HepG2 (cell line): ENCODE measurements at regions not wholly inside any gene's neighbourhood (a gene's known extent, or its start where the extent isn't known, plus 50 kb on each side); places are given as distances from the start of the nearest gene placed in this dataset.

Experiments used
- ATAC-seq: fragments of 200-7000 bp; cut with Tn5 transposase; 3 replicates; pipeline ENCODE4 v1.9.1; 2020; ENCODE audit warnings: mild to moderate bottlenecking, moderate library complexity
- BruUV-seq: library from RNA; stranded (reverse); fragments of 400-500 nt; replicated peaks from 2 replicates; lab custom pipeline; 2021; lab: Mats Ljungman, UMichigan
- CTCF ChIA-PET: fragments of 300-600 bp; formaldehyde crosslinking; extraction: SDS; loops from one replicate; lab custom pipeline; 2021; ENCODE audit warnings: low total read pairs, inconsistent platforms, low intra/inter-chr PET ratio; lab: Yijun Ruan, JAX
- POLR2A ChIA-PET: fragments of 350-600 bp; sonication (Branson Sonifier 250); formaldehyde crosslinking; loops from one replicate; lab custom pipeline; 2020; ENCODE audit warnings: antibody characterized with exemption, inconsistent platforms; lab: Yijun Ruan, JAX
- DNase-seq: peaks from one replicate; pipeline ENCODE4 v3.0.0-alpha.2; 2015; ENCODE audit warnings: low spot score
- FAIRE-seq: peaks from 3 replicates; lab custom pipeline; 2011; peaks lifted over from hg19 to GRCh38; lab: Jason Lieb, UNC
- H2AFZ ChIP-seq: one replicate; pipeline ENCODE4 v1.6.1; 2011; ENCODE audit warnings: low read length, inconsistent platforms
- H3K27ac ChIP-seq: fragments of 300-600 bp; 3 replicates; pipeline ENCODE4 v1.8.0; 2011; ENCODE audit warnings: mixed run types, mild to moderate bottlenecking, mixed read lengths, low read length, inconsistent platforms; ENCODE audit not compliant: insufficient read depth; ENCODE audit errors: extremely low read length
- H3K27me3 ChIP-seq, 2 experiments: fragments of 200-600 bp in 1 of 2; 2 replicates in 1 of 2; 3 replicates in 1 of 2; pipeline versions ENCODE4 v1.6.0 to v1.8.0; 2011; ENCODE audit warnings: low read length in 2 of 2, mild to moderate bottlenecking in 2 of 2, moderate library complexity in 2 of 2, inconsistent platforms in 1 of 2; ENCODE audit not compliant: insufficient read depth in 2 of 2, control insufficient read depth in 1 of 2
- H3K36me3 ChIP-seq, 2 experiments: fragments of 200-600 bp in 1 of 2; replicated peaks in 1 of 2; 2 replicates in 1 of 2; 3 replicates in 1 of 2; pipeline versions ENCODE4 v1.5.1 to v1.8.0; 2011; ENCODE audit warnings: low read length in 2 of 2, inconsistent platforms in 1 of 2; ENCODE audit not compliant: insufficient read depth in 2 of 2, control insufficient read depth in 1 of 2
- H3K4me1 ChIP-seq: 2 replicates; pipeline ENCODE4 v1.5.1; 2012; ENCODE audit warnings: low read length, inconsistent platforms; ENCODE audit not compliant: insufficient read depth
- H3K4me2 ChIP-seq: 2 replicates; pipeline ENCODE4 v1.6.0; 2011; ENCODE audit warnings: low read depth, low read length, inconsistent platforms
- H3K4me3 ChIP-seq, 3 experiments: fragments of 200-600 bp in 1 of 3; sonication (generic), shearing (Covaris generic) in 1 of 3; replicated peaks in 1 of 3; 2 replicates each; pipeline ENCODE4 v1.5.1; 2011 to 2016; ENCODE audit warnings: low read length in 3 of 3, inconsistent platforms in 2 of 3, low read depth in 2 of 3, mild to moderate bottlenecking in 2 of 3, control low read depth in 1 of 3, mixed read lengths in 1 of 3; ENCODE audit not compliant: insufficient read depth in 1 of 3
- H3K79me2 ChIP-seq: one replicate; pipeline ENCODE4 v1.6.1; 2011; ENCODE audit warnings: low read length, inconsistent platforms; ENCODE audit not compliant: insufficient read depth
- H3K9ac ChIP-seq: 2 replicates; pipeline ENCODE4 v1.6.0; 2011; ENCODE audit warnings: mild to moderate bottlenecking, low read depth, low read length, inconsistent platforms; ENCODE audit not compliant: insufficient read depth
- H3K9me3 ChIP-seq: 2 replicates; pipeline ENCODE4 v1.5.1; 2012; ENCODE audit warnings: mild to moderate bottlenecking, low read length
- H4K20me1 ChIP-seq: 2 replicates; pipeline ENCODE4 v1.6.0; 2011; ENCODE audit warnings: inconsistent platforms, mild to moderate bottlenecking, low read length, moderate library complexity; ENCODE audit not compliant: insufficient read depth
- CBX1 ChIP-seq: IDR thresholded peaks from one replicate; pipeline ENCODE4 v1.6.1; 2016; ENCODE audit warnings: antibody characterized with exemption, low read depth
- GATAD2A ChIP-seq: IDR thresholded peaks from 2 replicates; pipeline ENCODE4 v1.6.1; 2016
- GPN1 ChIP-seq: sonication (generic); formaldehyde crosslinking; IDR thresholded peaks from 2 replicates; pipeline ENCODE4 v1.5.1; 2020; ENCODE audit warnings: missing genetic modification reagents, borderline replicate concordance
- NCOR1 ChIP-seq: fragments of 200-600 bp; sonication (generic); IDR thresholded peaks from 2 replicates; pipeline ENCODE4 v1.7.0; 2017; ENCODE audit warnings: antibody characterized with exemption, low read length, borderline replicate concordance
- NFYC ChIP-seq: IDR thresholded peaks from 2 replicates; pipeline ENCODE4 v1.6.1; 2016; ENCODE audit warnings: missing genetic modification reagents, missing compliant biosample characterization
- PAF1 ChIP-seq: IDR thresholded peaks from 2 replicates; pipeline ENCODE4 v1.6.1; 2016; ENCODE audit warnings: missing genetic modification reagents, missing compliant biosample characterization
- PRMT3 ChIP-seq: sonication (generic); formaldehyde crosslinking; IDR thresholded peaks from 2 replicates; pipeline ENCODE4 v1.8.1; 2022; ENCODE audit warnings: low read depth, mild to moderate bottlenecking, moderate library complexity, missing genetic modification reagents, borderline replicate concordance
- STAG1 ChIP-seq: sonication (generic); formaldehyde crosslinking; IDR thresholded peaks from 2 replicates; pipeline ENCODE4 v1.4.0; 2020; ENCODE audit warnings: missing genetic modification reagents
- ZNF274 ChIP-seq: sonication (generic); formaldehyde crosslinking; IDR thresholded peaks from 2 replicates; pipeline ENCODE4 v1.5.1; 2020; ENCODE audit warnings: mild to moderate bottlenecking, missing genetic modification reagents
- WGBS: methylation state at CpG from one replicate; pipeline ENCODE4 v1.1.6; 2017; ENCODE audit warnings: low lambda C conversion rate; 5-methylcytosine and 5-hydroxymethylcytosine counted together
- in situ Hi-C: cut with HindIII; loops from 2 replicates; pipeline ENCODE4 v1.10.0; 2017; ENCODE audit warnings: low pct_unique_long_range_greater_than_20kb; ENCODE audit not compliant: extremely low pct_ligation_motif_present
- intact Hi-C: fragments of 100-400 bp; cut with micrococcal nuclease; formaldehyde crosslinking; loops from one replicate; pipeline ENCODE4 v1.10.0; 2022; ENCODE audit not compliant: unreplicated experiment
- TF ChIP-seq, protein P1 (sequence below): sonication (generic); formaldehyde crosslinking; IDR thresholded peaks from 2 replicates; pipeline ENCODE4 v1.4.0; 2020; ENCODE audit warnings: missing genetic modification reagents

DNA sequence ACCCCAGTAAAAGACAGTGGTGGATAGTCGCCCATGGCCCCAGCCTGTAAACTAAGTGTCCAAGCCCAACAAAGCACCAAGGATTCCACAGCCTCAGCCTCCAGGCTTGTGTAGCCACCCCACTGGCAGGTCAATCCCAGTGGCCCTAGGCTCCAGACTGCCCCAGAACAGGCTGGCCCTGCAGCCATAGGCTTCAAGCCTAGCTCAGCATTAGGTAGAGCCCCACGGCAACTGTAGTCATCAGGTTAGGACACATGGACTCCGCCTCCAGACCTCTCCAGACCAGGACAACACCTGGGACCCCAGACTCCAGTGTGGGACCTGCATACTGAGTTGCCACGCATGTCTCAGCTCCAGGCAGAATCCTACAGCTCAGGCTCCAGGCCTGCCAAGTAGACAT, 1590.6 kb upstream of the DDX18 start:
- ATAC-seq (no peak), FAIRE-seq (no peak), DNase-seq (no peak)
- Histone ChIP-seq H3K9ac (no peak overlapping the region), H3K36me3 (no peaks in the 10 kb centered on the region), H3K27ac (no peak overlapping the region), H3K4me2 (no peak overlapping the region), H3K4me3 (no peak overlapping the region), H2AFZ (no peak overlapping the region), H3K4me1 (no peaks in the 10 kb centered on the region), H4K20me1 (no peaks in the 10 kb centered on the region), H3K9me3 (peaks cover 90% of the 10 kb centered on the region), H3K27me3 (no peaks in the 10 kb centered on the region), H3K79me2 (no peaks in the 10 kb centered on the region)
- BruUV-seq, result no TSS peak
- in situ Hi-C loops, result no loop called here
- TF ChIP-seq GPN1 (CRISPR knock-in tag), result no peak
- TF ChIP-seq PAF1 (CRISPR knock-in tag), result no peak
- TF ChIP-seq GATAD2A (CRISPR knock-in tag), result no peak
- no peak for TF ChIP-seq CBX1
- TF ChIP-seq ZNF274 (CRISPR knock-in tag), result no peak
- no peak for TF ChIP-seq STAG1 (CRISPR knock-in tag)
- TF ChIP-seq, protein P1, sequence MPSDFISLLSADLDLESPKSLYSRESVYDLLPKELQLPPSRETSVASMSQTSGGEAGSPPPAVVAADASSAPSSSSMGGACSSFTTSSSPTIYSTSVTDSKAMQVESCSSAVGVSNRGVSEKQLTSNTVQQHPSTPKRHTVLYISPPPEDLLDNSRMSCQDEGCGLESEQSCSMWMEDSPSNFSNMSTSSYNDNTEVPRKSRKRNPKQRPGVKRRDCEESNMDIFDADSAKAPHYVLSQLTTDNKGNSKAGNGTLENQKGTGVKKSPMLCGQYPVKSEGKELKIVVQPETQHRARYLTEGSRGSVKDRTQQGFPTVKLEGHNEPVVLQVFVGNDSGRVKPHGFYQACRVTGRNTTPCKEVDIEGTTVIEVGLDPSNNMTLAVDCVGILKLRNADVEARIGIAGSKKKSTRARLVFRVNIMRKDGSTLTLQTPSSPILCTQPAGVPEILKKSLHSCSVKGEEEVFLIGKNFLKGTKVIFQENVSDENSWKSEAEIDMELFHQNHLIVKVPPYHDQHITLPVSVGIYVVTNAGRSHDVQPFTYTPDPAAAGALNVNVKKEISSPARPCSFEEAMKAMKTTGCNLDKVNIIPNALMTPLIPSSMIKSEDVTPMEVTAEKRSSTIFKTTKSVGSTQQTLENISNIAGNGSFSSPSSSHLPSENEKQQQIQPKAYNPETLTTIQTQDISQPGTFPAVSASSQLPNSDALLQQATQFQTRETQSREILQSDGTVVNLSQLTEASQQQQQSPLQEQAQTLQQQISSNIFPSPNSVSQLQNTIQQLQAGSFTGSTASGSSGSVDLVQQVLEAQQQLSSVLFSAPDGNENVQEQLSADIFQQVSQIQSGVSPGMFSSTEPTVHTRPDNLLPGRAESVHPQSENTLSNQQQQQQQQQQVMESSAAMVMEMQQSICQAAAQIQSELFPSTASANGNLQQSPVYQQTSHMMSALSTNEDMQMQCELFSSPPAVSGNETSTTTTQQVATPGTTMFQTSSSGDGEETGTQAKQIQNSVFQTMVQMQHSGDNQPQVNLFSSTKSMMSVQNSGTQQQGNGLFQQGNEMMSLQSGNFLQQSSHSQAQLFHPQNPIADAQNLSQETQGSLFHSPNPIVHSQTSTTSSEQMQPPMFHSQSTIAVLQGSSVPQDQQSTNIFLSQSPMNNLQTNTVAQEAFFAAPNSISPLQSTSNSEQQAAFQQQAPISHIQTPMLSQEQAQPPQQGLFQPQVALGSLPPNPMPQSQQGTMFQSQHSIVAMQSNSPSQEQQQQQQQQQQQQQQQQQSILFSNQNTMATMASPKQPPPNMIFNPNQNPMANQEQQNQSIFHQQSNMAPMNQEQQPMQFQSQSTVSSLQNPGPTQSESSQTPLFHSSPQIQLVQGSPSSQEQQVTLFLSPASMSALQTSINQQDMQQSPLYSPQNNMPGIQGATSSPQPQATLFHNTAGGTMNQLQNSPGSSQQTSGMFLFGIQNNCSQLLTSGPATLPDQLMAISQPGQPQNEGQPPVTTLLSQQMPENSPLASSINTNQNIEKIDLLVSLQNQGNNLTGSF (CRISPR knock-in tag), result no peak
- no peak for TF ChIP-seq PRMT3 (CRISPR knock-in tag)
- no peak for TF ChIP-seq NFYC (CRISPR knock-in tag)
- TF ChIP-seq NCOR1, result no peak
- 11% methylated on average over 3 of the region's 4 CpGs for WGBS
- CTCF ChIA-PET, result no interaction called here
- POLR2A ChIA-PET, result no interaction called here
- intact Hi-C loops, result no loop called here
